ENCODE measurements at regions not wholly inside any gene's neighbourhood (a gene's known extent, or its start where the extent isn't known, plus 50 kb on each side); places are given as distances from the start of the nearest gene placed in this dataset.
"Not testable (repeated sequence)": the region's sequence is repeated elsewhere in the genome, so short reads cannot be mapped to it uniquely, and the experiment has no call there.

- DNase-seq (ENCODE audit: low spot score), result no peak
These were observed 83.6 kb downstream of the IER5 start for GRCh38 chr1:181172082-181172481.

- no peak for DNase-seq (ENCODE audit: low spot score)
These were observed 85.4 kb downstream of the IER5 start for GRCh38 chr1:181173761-181174447.

GRCh38 chr1:181174861-181175260, 86.4 kb downstream of the IER5 start:
- DNase-seq (ENCODE audit: low spot score), result no peak

GRCh38 chr1:181175356-181175910, 86.9 kb downstream of the IER5 start:
- DNase-seq (ENCODE audit: low spot score), result no peak

- DNase-seq (ENCODE audit: low spot score), result no peak
These were observed 87.5 kb downstream of the IER5 start for GRCh38 chr1:181175955-181176354.

- no peak for DNase-seq (ENCODE audit: low spot score)
These were observed 89.9 kb downstream of the IER5 start for GRCh38 chr1:181178241-181178879.

- no peak for DNase-seq (ENCODE audit: low spot score)
These were observed 90.9 kb downstream of the IER5 start for GRCh38 chr1:181179279-181179986.

GRCh38 chr1:181179987-181180365, 91.5 kb downstream of the IER5 start:
- peak; percentile 21 for DNase-seq (ENCODE audit: low spot score)

- DNase-seq (ENCODE audit: low spot score), result no peak
These were observed 92.0 kb downstream of the IER5 start for GRCh38 chr1:181180407-181181031.

- DNase-seq (ENCODE audit: low spot score), result no peak
These were observed 93.5 kb downstream of the IER5 start for GRCh38 chr1:181181792-181182585.

- no peak for DNase-seq (ENCODE audit: low spot score)
These were observed 96.1 kb downstream of the IER5 start for GRCh38 chr1:181184621-181185020.

- DNase-seq (ENCODE audit: low spot score), result no peak
These were observed 97.0 kb downstream of the IER5 start for GRCh38 chr1:181185461-181185860.

- DNase-seq (ENCODE audit: low spot score), result not testable (repeated sequence)
These were observed 97.6 kb downstream of the IER5 start for GRCh38 chr1:181186133-181186532.

- no peak for DNase-seq (ENCODE audit: low spot score)
These were observed 99.0 kb downstream of the IER5 start for GRCh38 chr1:181187337-181188126.

GRCh38 chr1:181189245-181189644, 100.7 kb downstream of the IER5 start:
- no peak for DNase-seq (ENCODE audit: low spot score)

- DNase-seq (ENCODE audit: low spot score), result peak; percentile 23
These were observed 101.3 kb downstream of the IER5 start for GRCh38 chr1:181189691-181190363.

GRCh38 chr1:181190364-181191035, 102.0 kb downstream of the IER5 start:
- DNase-seq (ENCODE audit: low spot score), result no peak

GRCh38 chr1:181191494-181192040, 103.1 kb downstream of the IER5 start:
- no peak for DNase-seq (ENCODE audit: low spot score)

GRCh38 chr1:181192316-181192715, 103.8 kb downstream of the IER5 start:
- no peak for DNase-seq (ENCODE audit: low spot score)
